ENCODE measurements at regions not wholly inside any gene's neighbourhood (a gene's known extent, or its start where the extent isn't known, plus 50 kb on each side); places are given as distances from the start of the nearest gene placed in this dataset.
"Not testable (repeated sequence)": the region's sequence is repeated elsewhere in the genome, so short reads cannot be mapped to it uniquely, and the experiment has no call there.

DNA sequence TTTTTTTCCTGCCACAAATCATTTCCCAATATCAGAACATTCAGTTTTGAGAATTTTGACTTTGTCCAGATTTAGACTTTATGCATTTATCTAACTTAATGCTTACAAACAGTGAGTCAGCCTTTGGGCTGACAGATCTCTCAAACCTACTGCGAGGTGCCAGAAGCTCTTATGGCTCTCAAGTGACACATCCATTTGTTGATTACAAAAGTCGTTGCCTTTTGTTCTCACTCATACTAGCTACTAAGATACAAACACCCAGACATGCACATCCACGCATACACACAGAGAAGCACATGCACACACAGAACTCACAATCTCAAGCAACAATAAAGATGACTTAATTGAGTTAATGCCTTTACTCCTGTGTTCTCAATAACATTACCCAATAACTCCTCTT is 1147.5 kb downstream of the DIAPH3 start:
- DNase-seq: no peak

GRCh38 chr13:59024434-59024833 is 1139.3 kb downstream of the DIAPH3 start:
- DNase-seq: no peak

DNA sequence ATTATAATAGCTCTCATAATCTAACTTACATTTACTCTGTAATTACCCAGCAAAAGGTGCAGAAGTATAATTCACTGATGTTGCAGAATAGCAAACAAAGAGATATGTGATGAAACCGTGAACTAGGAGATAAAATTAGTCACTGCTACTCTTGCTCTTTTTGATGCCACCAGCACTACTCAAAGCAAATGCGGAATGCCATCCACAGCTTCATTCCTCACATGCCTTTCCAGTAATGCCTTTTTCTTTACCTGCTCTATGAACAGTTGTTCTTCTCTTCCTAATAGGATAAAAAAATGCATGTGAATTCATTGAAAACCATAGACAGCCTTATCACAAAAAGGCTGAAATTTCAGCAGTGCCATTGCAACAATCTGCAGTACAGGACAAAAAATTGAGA is 1129.5 kb downstream of the DIAPH3 start:
- DNase-seq: no peak

- no peak for DNase-seq
Measured at GRCh38 chr13:59038824-59039223, 1124.9 kb downstream of the DIAPH3 start.

- DNase-seq: no peak
Measured at GRCh38 chr13:59043016-59043415, 1120.7 kb downstream of the DIAPH3 start.

DNA sequence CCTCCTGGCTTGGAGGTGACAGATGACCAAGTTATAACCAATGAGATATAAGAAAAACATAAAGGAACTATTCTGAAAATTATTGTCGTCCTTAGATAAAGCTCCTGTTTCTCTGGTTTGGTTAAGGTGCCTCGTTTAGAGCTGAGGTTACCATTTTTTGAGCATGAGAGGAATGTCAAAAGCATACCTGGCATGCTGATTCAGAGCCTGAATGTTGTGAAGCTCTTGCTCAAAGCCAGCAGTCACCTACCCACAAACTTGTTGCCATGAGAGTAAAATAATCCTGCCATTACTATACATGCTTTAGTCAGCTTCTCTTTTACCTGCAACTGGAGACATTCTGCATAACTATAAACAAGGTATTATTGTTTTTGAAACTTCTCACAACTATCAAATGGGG is 1116.2 kb downstream of the DIAPH3 start:
- DNase-seq: no peak

DNA sequence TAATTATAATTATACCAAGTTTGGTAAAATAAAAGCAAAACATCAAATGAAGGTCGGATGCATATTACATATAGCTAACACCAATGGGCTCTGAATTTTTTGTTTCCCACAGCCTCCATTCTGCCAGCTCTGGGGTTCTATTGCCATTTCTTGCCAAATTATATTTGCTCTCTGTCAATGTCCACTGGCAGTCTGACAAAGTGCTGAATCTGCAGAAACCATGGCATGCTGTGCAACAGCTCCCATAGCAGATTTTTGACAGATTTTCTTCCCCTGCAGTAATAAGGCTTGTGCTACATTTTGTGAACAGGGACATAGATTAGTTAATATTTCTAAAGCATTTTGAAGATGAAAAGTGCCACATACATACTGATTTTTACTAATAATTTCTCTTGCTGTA is 1102.1 kb downstream of the DIAPH3 start:
- no peak for DNase-seq

DNA sequence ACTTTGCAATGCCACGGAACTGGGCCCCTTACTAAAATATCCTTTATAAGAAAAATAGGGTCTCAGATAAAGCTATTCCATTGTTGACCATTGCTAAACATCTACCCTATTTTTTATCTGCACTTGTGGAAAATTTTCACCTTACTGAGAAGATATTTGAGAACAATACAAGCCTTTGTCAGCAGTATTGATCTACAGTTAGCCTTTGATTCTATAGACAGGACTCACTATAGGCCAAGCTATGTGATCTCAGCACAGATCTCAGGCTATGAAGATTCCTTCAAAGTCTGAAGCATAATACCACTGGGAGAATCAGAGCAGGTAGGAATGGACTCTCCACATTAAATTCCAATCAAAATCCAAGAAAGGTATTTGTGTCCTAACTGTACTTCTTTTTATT is 1099.7 kb downstream of the DIAPH3 start:
- DNase-seq: no peak

- not testable (repeated sequence) for DNase-seq
Measured at GRCh38 chr13:59076386-59076785, 1087.3 kb downstream of the DIAPH3 start.

GRCh38 chr13:59086147-59086546 is 1077.6 kb downstream of the DIAPH3 start:
- DNase-seq: no peak

DNA sequence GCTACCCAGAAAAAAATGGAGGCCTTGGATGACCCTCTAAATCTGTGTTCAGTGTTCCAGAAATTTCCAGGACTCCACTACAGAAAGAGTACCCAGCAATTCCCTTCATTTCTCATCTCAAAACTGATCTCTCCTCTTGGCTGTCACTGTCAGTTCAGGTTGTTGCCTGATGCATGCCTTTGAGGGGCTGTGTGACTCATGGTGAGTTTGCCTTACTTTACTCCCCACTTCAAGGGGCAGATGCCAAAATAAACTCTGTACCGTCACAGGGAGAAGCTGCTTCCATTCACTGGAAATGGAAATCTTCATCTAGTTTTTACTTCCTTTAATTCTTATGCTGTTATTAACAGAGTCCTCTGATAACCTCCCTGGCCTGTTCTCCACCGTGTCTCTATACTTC is 1075.0 kb downstream of the DIAPH3 start:
- no peak for DNase-seq

DNA sequence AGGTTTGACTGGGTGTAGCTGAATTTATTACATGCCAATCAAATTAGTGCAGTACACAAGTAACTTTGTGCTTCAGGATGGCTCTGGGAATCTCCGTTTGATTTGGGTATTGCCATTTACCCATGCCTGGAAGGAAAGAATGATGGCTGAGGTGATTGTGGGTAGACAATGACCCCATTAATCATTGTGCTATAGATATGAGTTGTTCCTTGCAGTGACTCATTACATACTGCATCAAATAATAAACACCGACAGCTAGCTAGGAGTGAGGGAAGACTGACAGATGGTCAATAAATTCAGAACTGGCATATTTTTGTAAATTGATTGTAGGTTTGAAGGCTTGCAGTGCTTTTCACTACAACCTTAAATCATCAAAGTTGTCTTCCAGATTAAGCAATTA is 1069.5 kb downstream of the DIAPH3 start:
- DNase-seq: no peak

DNA sequence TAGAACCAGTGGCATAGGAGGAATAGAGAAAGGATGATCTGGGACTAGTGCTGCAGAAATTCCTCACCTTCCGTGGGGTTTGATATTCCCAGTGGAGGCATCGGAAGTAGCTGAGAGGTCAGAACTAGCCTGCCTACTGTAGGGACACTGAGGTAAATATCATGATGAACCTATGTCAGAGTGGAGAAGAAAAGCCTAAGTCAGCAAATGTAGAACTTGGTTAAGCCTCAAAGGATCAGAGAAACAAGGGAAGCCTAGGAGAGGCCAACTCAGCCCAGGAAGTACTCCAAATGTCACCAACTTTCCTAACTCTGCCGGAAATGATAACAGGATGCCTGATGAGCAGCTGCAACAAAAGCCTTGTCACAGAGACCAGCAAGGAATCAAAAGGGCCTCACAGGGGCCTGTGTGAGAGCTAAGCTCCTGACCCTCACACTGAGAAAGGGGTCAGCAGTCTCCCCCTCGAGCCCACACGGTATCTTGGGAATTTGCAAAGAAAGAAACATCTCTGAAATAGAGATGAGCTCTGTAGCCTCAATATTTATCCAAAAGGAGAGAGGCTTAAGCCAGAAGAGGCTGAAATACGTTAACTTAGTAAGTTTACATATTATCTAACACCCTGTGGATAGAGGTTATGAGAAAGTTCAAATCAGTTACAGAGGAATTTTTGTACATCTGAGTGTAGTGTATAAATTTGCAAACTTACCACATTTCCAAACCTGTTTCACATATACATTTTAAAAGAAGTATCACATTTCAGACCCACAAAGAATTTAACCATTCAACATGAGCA is 1064.3 kb downstream of the DIAPH3 start:
- DNase-seq: no peak

- no peak for DNase-seq
Measured at GRCh38 chr13:59103004-59103768, 1060.5 kb downstream of the DIAPH3 start.

DNA sequence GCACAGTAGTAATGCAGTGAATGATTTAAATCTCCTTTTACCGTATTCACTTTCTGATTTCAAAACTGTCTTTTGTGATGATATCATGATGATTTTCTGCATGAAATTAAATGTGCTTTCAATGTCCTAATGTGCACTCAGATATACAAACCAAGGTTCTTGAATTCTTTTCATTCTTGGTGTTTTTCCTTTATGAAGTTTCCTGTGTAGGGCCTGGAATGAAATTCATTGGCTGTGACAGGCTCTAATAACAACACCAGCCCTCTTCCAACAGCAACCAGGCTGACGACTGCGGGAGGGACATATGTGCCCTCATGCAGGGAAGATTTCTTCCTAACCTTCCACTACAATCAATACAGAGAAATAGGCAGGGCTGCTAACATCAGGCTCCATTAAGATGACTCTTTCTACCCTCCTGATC is 1052.0 kb downstream of the DIAPH3 start:
- no peak for DNase-seq

DNA sequence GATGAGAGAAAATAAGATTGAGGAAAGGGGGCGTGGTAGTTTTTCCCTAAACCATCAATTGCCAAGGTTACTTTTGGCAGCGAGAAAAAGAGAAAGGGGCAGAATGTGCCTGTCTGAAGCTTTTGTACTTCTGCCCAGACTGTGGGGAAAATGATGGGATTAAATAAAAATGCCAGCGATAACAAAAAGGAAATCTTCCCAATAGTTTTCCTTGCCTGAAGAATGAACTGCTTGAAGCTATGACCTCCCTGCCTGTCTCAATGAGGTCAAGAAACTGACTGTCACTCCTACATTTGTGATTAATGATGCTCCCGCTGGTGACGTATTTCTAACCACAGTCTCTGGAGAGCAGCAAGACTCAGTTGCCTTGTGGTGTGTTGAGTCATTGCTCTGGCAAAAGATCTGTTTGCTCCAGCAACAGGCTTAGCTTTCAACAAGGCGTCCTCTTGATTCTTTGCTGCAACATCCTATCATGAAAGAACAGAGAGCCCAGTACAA is 1051.5 kb downstream of the DIAPH3 start:
- no peak for DNase-seq

DNA sequence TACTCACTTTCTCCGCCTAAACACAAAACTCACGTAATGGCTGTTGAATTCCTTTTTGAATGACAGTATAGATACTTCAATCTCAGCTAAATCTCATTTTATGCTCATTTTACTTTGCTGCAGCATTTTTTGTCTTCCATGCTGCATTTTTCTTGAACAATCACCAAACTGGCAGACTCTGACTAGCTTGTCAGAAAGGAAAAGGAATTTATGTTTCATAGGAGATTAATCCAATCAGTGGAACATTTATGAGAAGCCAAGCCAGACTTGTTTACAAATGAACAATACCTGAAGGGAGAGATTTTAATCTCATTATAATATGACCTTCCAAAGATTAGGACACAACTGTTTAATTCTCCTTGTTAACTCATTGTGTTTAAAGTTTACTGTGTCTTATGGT is 1044.3 kb downstream of the DIAPH3 start:
- no peak for DNase-seq

GRCh38 chr13:59120297-59120843 is 1043.4 kb downstream of the DIAPH3 start:
- no peak for DNase-seq

DNA sequence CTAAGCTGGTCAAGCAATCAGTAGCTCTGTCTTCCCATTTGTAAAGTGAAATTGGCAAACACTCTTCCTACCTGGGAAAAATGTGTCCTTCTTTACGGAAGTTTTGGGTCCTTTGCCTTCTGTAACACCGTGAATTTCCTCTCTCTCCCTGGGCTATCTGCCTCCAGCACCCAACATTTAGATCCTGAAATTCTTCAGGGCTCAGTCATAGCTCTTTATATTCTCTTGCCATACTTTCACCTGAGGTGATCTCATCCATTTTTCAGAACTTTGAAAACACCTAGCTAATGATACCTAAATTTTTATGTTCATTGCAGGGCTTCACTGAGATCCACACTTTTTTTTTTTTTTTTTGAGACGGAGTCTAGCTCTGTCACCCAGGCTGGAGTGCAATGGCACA is 1042.2 kb downstream of the DIAPH3 start:
- DNase-seq: no peak

GRCh38 chr13:59126474-59126873 is 1037.3 kb downstream of the DIAPH3 start:
- DNase-seq: no peak

- no peak for DNase-seq
Measured at GRCh38 chr13:59133903-59134302, 1029.8 kb downstream of the DIAPH3 start.

- DNase-seq: no peak
Measured at GRCh38 chr13:59144700-59145099, 1019.0 kb downstream of the DIAPH3 start.

- DNase-seq: no peak
Measured at GRCh38 chr13:59145381-59145780, 1018.3 kb downstream of the DIAPH3 start.

- DNase-seq: no peak
Measured at GRCh38 chr13:59157181-59157580, 1006.5 kb downstream of the DIAPH3 start.

All from activated CD4-positive, CD25-positive, alpha-beta regulatory T cell (primary cell).